OCI-LY1 (cell line): ENCODE measurements at regions not wholly inside any gene's neighbourhood (a gene's known extent, or its start where the extent isn't known, plus 50 kb on each side); places are given as distances from the start of the nearest gene placed in this dataset.

Source experiments
- EZH2 ChIP-seq: fragments of 200-600 bp; sonication (generic), shearing (Covaris generic); IDR thresholded peaks from 2 replicates; pipeline ENCODE4 v1.8.0; 2017; ENCODE audit warnings: borderline replicate concordance, mixed run types, mild to moderate bottlenecking, antibody characterized with exemption, low read length, moderate library complexity, mixed read lengths
- TF ChIP-seq, protein P1 (sequence below): fragments of 200-600 bp; sonication (generic), shearing (Covaris generic); IDR thresholded peaks from 2 replicates; pipeline ENCODE4 v1.5.1; 2017; ENCODE audit warnings: mild to moderate bottlenecking, antibody characterized with exemption, low read length, moderate library complexity, mixed read lengths

DNA sequence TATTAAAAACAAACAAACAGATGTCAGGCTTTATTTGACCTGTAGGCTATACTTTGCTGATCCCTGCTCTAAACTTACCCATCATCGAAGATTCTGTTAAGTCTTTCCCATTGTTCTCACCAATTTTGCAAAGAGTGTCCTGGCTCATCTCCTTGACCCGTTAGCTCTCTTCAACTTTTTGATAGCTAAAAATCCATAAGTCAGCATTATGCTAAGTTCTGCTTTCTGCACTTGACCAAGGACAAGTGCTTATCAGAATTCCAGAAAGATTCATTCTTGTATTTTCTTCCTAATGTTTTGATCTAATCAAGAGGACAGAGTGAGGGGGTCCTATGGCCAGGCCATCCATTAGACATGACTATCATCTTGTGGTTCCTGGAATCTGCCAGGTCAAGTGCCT is 503.5 kb downstream of the FUT8 start:
- TF ChIP-seq, protein P1, sequence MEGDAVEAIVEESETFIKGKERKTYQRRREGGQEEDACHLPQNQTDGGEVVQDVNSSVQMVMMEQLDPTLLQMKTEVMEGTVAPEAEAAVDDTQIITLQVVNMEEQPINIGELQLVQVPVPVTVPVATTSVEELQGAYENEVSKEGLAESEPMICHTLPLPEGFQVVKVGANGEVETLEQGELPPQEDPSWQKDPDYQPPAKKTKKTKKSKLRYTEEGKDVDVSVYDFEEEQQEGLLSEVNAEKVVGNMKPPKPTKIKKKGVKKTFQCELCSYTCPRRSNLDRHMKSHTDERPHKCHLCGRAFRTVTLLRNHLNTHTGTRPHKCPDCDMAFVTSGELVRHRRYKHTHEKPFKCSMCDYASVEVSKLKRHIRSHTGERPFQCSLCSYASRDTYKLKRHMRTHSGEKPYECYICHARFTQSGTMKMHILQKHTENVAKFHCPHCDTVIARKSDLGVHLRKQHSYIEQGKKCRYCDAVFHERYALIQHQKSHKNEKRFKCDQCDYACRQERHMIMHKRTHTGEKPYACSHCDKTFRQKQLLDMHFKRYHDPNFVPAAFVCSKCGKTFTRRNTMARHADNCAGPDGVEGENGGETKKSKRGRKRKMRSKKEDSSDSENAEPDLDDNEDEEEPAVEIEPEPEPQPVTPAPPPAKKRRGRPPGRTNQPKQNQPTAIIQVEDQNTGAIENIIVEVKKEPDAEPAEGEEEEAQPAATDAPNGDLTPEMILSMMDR: no peak
- no peak for TF ChIP-seq EZH2
